ENCODE measurements at regions not wholly inside any gene's neighbourhood (a gene's known extent, or its start where the extent isn't known, plus 50 kb on each side); places are given as distances from the start of the nearest gene placed in this dataset.
"Not testable (repeated sequence)": the region's sequence is repeated elsewhere in the genome, so short reads cannot be mapped to it uniquely, and the experiment has no call there.

- no peak for DNase-seq (ENCODE audit: low read depth in 2 of 3, low spot score in 1 of 3)
Observed at GRCh38 chrX:98028691-98029090, 1145.0 kb downstream of the RPA4 start.

- DNase-seq (ENCODE audit: low read depth in 2 of 3, low spot score in 1 of 3): no peak
Observed at GRCh38 chrX:98029861-98030260, 1146.2 kb downstream of the RPA4 start.

DNA sequence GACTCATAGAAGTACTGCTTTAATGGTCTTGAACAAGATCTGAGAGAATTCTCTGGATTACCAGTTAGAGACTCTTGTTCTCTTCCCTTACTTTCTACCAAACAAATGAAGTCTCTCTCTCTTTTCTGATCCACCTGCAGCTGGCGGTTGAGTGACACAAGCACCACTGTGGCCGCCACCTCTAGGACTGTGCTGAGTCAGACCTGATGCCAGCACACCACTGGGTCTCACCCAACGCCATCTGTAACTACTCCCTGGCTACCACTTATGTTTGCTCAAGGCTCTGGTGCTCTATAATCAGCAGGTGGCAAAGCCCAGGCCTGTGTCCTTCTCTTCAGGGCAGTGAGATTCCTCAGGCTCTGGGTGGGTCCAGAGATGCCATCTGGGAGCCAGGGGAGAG lies 1173.5 kb downstream of the RPA4 start:
- no peak for DNase-seq (ENCODE audit: low read depth in 2 of 3, low spot score in 1 of 3)

DNA sequence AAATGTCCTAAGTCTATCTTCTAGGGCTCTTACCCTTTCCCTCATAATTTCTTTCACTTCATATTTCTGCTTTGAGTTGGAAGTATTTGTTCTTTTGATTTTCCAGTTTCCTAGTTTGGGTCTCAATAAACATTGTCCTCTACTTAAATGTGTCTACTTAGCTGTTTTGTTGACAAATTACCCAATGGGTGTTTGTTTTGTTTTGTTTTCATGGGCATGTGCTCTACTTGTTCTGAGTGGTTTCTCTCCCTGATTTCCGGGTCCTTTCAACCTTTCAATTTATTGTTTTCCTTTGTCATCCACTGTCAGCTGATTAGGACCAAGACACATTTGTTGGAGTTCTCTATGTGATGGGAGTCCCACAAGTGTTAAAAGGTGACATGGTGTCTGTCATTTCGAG lies 1181.4 kb downstream of the RPA4 start:
- no peak for DNase-seq (ENCODE audit: low read depth in 2 of 3, low spot score in 1 of 3)

DNA sequence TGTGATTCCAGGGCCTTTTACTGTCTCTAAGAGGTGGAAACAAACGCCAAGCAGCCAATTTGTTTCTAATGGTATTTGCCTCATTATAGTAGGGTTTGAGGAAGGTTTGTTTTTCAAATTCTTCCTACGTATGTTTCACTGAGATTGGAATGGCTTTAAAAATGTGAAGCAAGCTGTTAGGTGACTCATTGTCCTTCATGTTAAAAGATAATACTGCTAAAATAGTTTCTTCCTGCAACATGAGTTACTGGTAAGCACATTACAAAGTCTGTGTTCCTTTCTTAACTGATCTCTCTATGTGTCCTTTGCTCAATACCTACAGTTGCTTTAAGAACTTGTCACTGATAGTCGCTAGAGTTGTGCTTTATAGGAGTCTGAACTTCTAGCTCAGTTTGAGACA lies 1183.9 kb downstream of the RPA4 start:
- DNase-seq (ENCODE audit: low read depth in 2 of 3, low spot score in 1 of 3): no peak

GRCh38 chrX:98068024-98068580 lies 1184.4 kb downstream of the RPA4 start:
- DNase-seq (ENCODE audit: low read depth in 2 of 3, low spot score in 1 of 3): no peak

DNA sequence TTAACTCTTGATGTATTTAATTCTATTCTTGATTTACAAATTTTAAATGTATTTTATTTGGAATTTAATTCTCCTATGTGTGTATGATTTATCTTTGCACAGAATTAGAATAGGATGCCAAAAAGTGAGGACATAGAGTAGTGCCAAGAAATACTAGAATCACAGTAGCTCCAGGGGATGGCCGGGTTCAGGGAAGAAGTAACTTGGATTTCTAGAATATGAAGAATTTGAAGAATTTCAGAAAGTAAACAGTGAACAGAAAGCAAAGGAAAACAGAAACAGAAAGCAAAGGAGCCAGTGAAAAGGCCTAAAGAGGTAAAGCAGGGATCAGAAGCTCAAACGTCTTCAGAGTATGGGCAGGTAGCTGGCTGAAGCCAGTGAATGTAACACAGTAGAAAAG lies 1187.6 kb downstream of the RPA4 start:
- DNase-seq (ENCODE audit: low read depth in 2 of 3, low spot score in 1 of 3): no peak

GRCh38 chrX:98077440-98077839 lies 1193.7 kb downstream of the RPA4 start:
- DNase-seq (ENCODE audit: low read depth in 2 of 3, low spot score in 1 of 3): no peak

DNA sequence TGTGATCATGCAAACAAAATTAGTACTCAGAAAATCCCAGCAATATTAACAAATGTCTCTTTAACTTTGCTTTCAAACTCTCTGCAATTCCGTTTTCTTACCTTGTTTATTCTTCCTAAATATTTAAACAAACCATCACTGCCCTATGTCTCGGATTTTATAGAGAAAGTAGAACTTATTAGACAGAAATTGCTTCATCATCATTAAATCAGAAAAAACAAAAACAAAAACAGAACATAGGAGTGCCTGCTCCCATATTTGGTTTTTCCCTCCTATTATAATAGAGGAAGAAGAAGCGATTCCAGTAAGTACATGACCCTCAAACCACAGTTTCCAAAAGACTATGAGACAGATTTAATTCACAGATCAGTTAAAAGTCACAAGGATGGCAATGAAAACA lies 1228.0 kb downstream of the RPA4 start:
- DNase-seq (ENCODE audit: low read depth in 2 of 3, low spot score in 1 of 3): no peak

DNA sequence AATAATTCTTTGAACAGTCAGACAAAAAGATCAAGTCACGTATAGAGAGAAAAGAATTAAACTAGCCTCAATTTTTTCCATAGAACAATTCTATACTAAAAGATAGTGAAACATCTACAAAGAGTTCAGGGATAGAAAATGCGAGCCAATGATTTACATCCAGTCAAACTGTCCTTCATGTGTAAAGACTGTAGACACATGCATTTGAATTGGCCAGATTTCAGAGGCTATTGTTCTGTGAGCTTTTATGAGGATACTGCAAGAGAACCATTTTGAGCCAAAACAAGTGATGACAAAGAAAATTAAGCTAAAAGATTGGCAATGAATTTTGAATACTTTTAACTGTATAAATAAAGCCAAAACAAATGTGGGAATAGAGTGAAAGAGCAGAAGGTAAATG lies 1230.3 kb downstream of the RPA4 start:
- DNase-seq (ENCODE audit: low read depth in 2 of 3, low spot score in 1 of 3): no peak

GRCh38 chrX:98141466-98141865 lies 1257.8 kb downstream of the RPA4 start:
- no peak for DNase-seq (ENCODE audit: low read depth in 2 of 3, low spot score in 1 of 3)

GRCh38 chrX:98191003-98191402 lies 1307.3 kb downstream of the RPA4 start:
- DNase-seq (ENCODE audit: low read depth in 2 of 3, low spot score in 1 of 3): no peak

DNA sequence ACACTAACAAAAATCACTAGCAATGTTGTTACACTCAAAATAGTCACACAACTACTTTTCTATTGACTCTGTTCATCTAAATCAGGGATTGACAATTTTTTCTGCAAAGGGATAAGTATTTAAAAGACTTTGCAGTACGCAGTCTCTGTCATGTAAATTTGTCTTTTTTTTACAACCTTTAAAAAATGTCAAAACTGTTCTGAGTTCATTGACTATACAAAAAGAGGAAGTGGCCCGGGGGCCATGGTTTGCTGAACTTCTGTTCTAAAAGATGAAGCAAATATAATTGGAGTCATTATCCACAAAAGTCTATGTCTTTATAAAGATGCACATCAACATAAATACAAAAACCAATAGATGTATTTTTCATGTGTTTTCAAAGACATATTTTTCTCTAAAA lies 1310.3 kb downstream of the RPA4 start:
- no peak for DNase-seq (ENCODE audit: low read depth in 2 of 3, low spot score in 1 of 3)

DNA sequence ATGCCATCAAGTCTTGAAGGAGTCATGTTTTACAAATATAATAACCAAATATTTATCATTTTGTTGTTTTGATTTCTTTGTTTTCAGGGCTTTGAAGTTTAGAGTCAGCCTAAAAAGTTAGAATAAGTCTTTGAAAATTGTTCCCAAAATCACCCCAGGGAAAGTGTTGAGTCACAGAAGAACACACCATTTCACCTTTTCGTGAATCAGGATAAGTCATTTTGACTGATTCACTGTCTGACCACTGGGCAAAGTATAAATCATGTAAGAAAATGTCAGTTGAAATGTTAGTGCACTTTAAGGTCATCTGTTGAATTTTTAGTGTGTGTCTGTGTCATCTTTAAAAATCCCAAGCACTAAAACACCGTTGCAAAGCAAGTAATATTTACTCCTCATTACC lies 1320.1 kb downstream of the RPA4 start:
- DNase-seq (ENCODE audit: low read depth in 2 of 3, low spot score in 1 of 3): no peak

GRCh38 chrX:98207947-98208346 lies 1324.2 kb downstream of the RPA4 start:
- DNase-seq (ENCODE audit: low read depth in 2 of 3, low spot score in 1 of 3): no peak

- DNase-seq (ENCODE audit: low read depth in 2 of 3, low spot score in 1 of 3): no peak
Observed at GRCh38 chrX:98231003-98231402, 1347.3 kb downstream of the RPA4 start.

DNA sequence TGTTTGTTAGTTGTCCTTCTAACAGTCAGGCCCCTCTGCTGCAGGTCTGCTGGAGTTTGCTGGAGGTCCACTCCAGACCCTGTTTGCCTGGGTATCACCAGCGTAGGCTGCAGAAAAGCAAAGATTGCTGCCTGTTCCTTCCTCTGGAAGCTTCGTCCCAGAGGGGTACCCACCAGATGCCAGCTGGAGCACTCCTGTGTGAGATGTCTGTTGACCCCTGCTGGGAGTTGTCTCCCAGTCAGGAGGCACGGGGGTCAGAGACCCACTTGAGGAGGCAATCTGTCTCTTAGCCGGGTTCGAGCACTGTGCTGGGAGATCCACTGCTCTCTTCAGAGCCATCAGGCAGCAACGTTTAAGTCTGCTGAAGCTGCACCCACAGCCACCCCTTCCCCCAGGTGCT lies 1356.4 kb downstream of the RPA4 start:
- not testable (repeated sequence) for DNase-seq (ENCODE audit: low read depth in 2 of 3, low spot score in 1 of 3)

- DNase-seq (ENCODE audit: low read depth in 2 of 3, low spot score in 1 of 3): no peak
Observed at GRCh38 chrX:98263135-98263534, 1379.4 kb downstream of the RPA4 start.

DNA sequence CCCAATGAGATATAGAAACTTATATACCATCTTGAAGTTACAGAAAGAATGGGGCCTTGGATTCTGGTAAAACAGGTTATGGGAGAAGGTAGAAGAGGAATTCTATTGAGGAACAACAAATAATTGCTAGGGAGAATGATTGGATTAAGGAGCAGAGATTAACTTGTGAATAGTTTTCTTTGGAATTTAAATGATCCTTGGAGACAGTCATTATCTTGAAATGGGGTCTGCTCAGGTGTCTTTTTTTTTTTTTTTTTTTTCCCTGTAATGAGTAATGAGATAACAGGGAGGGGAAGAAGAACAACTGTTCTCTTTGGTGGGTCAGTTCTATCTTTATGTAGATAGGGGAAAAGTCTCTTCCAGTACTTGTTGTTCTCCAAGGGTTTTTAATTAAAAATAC lies 1406.0 kb downstream of the RPA4 start:
- DNase-seq (ENCODE audit: low read depth in 2 of 3, low spot score in 1 of 3): no peak

DNA sequence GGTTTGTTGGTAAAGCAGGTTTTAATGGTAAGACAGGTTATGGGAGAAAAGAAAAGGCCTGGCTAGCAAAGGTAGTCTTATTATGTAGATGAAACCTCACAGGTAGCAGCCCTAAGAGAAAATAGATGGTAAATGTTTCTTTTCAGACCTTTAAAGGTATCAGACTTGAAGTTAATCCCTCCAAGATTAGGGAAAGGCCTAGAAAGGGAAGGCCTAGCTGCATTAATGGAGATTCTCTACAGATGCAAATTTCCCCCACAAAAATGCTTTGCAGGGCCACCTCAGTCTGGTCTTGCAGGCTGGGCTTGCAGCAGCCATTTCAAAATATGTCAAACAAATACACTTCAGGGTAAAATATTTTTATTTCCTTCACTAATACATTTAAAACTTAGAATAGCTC lies 1410.6 kb downstream of the RPA4 start:
- no peak for DNase-seq (ENCODE audit: low read depth in 2 of 3, low spot score in 1 of 3)

GRCh38 chrX:98296129-98296528 lies 1412.4 kb downstream of the RPA4 start:
- DNase-seq (ENCODE audit: low read depth in 2 of 3, low spot score in 1 of 3): no peak

- DNase-seq (ENCODE audit: low read depth in 2 of 3, low spot score in 1 of 3): no peak
Observed at GRCh38 chrX:98299785-98300184, 1416.1 kb downstream of the RPA4 start.

DNA sequence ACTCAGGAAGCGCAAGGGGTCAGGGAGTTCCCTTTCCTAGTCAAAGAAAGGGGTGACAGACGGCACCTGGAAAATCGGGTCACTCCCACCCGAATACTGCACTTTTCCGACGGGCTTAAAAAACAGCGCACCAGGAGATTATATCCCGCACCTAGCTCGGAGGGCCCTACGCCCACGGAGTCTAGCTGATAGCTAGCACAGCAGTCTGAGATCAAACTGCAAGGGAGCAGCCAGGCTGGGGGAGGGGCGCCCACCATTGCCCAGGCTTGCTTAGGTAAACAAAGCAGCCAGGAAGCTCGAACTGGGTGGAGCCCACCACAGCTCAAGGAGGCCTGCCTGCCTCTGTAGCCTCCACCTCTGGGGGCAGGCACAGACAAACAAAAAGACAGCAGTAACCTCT lies 1416.8 kb downstream of the RPA4 start:
- DNase-seq (ENCODE audit: low read depth in 2 of 3, low spot score in 1 of 3): not testable (repeated sequence)

GRCh38 chrX:98331407-98331806 lies 1447.7 kb downstream of the RPA4 start:
- no peak for DNase-seq (ENCODE audit: low read depth in 2 of 3, low spot score in 1 of 3)
